ENCODE measurements at regions not wholly inside any gene's neighbourhood (a gene's known extent, or its start where the extent isn't known, plus 50 kb on each side); places are given as distances from the start of the nearest gene placed in this dataset.

- no peak for TF ChIP-seq NONO (IDR thresholded peaks at IDR 0.05)
- TF ChIP-seq NONO (CRISPR knock-in tag; conservative IDR thresholded peaks at IDR 0.05), result no peak
- no peak for TF ChIP-seq ZNF180 (CRISPR knock-in tag; IDR thresholded peaks at IDR 0.05; ENCODE audit: borderline replicate concordance, low read depth)
- peak; percentile 75 for TF ChIP-seq ZNF883 (CRISPR knock-in tag; IDR thresholded peaks at IDR 0.05; ENCODE audit: not compliant biosample characterization)
- no peak for TF ChIP-seq PTBP1 (IDR thresholded peaks at IDR 0.05; ENCODE audit: low read depth, low read length, poor library complexity, severe bottlenecking)
- no peak for TF ChIP-seq ZNF720 (CRISPR knock-in tag; IDR thresholded peaks at IDR 0.05)
- no peak for TF ChIP-seq ARNTL (CRISPR knock-in tag; IDR thresholded peaks at IDR 0.05)
- peak; percentile 37; the same call in 1 of the 2 replicates for TF ChIP-seq RERE (CRISPR knock-in tag; IDR thresholded peaks at IDR 0.05; ENCODE audit: low read depth)
- TF ChIP-seq ZNF160 (CRISPR knock-in tag; IDR thresholded peaks at IDR 0.05), result peak; percentile 84; the same call in 1 of the 2 replicates
- 0 out of 2 replicates have a peak, but pooled peaks have one; percentile 35 for TF ChIP-seq ZNF326 (CRISPR knock-in tag; IDR thresholded peaks at IDR 0.05; ENCODE audit: borderline replicate concordance)
- peak; percentile 85; the same call in 1 of the 2 replicates for TF ChIP-seq NAIF1 (CRISPR knock-in tag; IDR thresholded peaks at IDR 0.05; ENCODE audit: borderline replicate concordance)
- peak; percentile 41; the same call in 1 of the 2 replicates for TF ChIP-seq NFYB (CRISPR knock-in tag; IDR thresholded peaks at IDR 0.05)
- no peak for TF ChIP-seq ZBTB33 (CRISPR knock-in tag; IDR thresholded peaks at IDR 0.05)
- peak; percentile 90 for TF ChIP-seq ZNF607 (CRISPR knock-in tag; IDR thresholded peaks at IDR 0.05; ENCODE audit: borderline replicate concordance)
- peak; percentile 91 for TF ChIP-seq ZNF709 (CRISPR knock-in tag; IDR thresholded peaks at IDR 0.05)
- no peak for TF ChIP-seq SNAPC2 (CRISPR knock-in tag; IDR thresholded peaks at IDR 0.05)
- TF ChIP-seq YY1 (IDR thresholded peaks at IDR 0.05; ENCODE audit: insufficient read depth, insufficient replicate concordance, low read depth, low read length), result no peak
- TF ChIP-seq ARID2 (CRISPR knock-in tag; IDR thresholded peaks at IDR 0.05; ENCODE audit: borderline replicate concordance), result no peak
- 0 out of 2 replicates have a peak, but pooled peaks have one; percentile 6 for TF ChIP-seq CHCHD3 (CRISPR knock-in tag; IDR thresholded peaks at IDR 0.05)
- 0 out of 2 replicates have a peak, but pooled peaks have one; percentile 30 for TF ChIP-seq PHF20 (CRISPR knock-in tag; IDR thresholded peaks at IDR 0.05)
- no peak for TF ChIP-seq ZFX (CRISPR knock-in tag; IDR thresholded peaks at IDR 0.05; ENCODE audit: low read depth)
- TF ChIP-seq ZNF543 (CRISPR knock-in tag; IDR thresholded peaks at IDR 0.05), result peak; percentile 78; the same call in 1 of the 2 replicates
- TF ChIP-seq BRD4 (CRISPR knock-in tag; IDR thresholded peaks at IDR 0.05), result no peak
- peak; percentile 57; the same call in 1 of the 2 replicates for TF ChIP-seq ZNF614 (CRISPR knock-in tag; IDR thresholded peaks at IDR 0.05; ENCODE audit: borderline replicate concordance)
Measured at GRCh38 chr20:63116412-63117106, 99.4 kb downstream of the YTHDF1 start (continued).

All from HepG2 (cell line).